HepG2 (cell line): ENCODE measurements at regions not wholly inside any gene's neighbourhood (a gene's known extent, or its start where the extent isn't known, plus 50 kb on each side); places are given as distances from the start of the nearest gene placed in this dataset.

Experiments used
- ATAC-seq: fragments of 200-7000 bp; cut with Tn5 transposase; 3 replicates; pipeline ENCODE4 v1.9.1; 2020; ENCODE audit warnings: mild to moderate bottlenecking, moderate library complexity
- BruUV-seq: library from RNA; stranded (reverse); fragments of 400-500 nt; replicated peaks from 2 replicates; lab custom pipeline; 2021; lab: Mats Ljungman, UMichigan
- CTCF ChIA-PET: fragments of 300-600 bp; formaldehyde crosslinking; extraction: SDS; loops from one replicate; lab custom pipeline; 2021; ENCODE audit warnings: low total read pairs, inconsistent platforms, low intra/inter-chr PET ratio; lab: Yijun Ruan, JAX
- POLR2A ChIA-PET: fragments of 350-600 bp; sonication (Branson Sonifier 250); formaldehyde crosslinking; loops from one replicate; lab custom pipeline; 2020; ENCODE audit warnings: antibody characterized with exemption, inconsistent platforms; lab: Yijun Ruan, JAX
- DNase-seq: peaks from one replicate; pipeline ENCODE4 v3.0.0-alpha.2; 2015; ENCODE audit warnings: low spot score
- FAIRE-seq: peaks from 3 replicates; lab custom pipeline; 2011; peaks lifted over from hg19 to GRCh38; lab: Jason Lieb, UNC
- H2AFZ ChIP-seq: one replicate; pipeline ENCODE4 v1.6.1; 2011; ENCODE audit warnings: low read length, inconsistent platforms
- H3K27ac ChIP-seq: fragments of 300-600 bp; 3 replicates; pipeline ENCODE4 v1.8.0; 2011; ENCODE audit warnings: mixed run types, mild to moderate bottlenecking, mixed read lengths, low read length, inconsistent platforms; ENCODE audit not compliant: insufficient read depth; ENCODE audit errors: extremely low read length
- H3K27me3 ChIP-seq, 2 experiments: fragments of 200-600 bp in 1 of 2; 2 replicates in 1 of 2; 3 replicates in 1 of 2; pipeline versions ENCODE4 v1.6.0 to v1.8.0; 2011; ENCODE audit warnings: low read length in 2 of 2, mild to moderate bottlenecking in 2 of 2, moderate library complexity in 2 of 2, inconsistent platforms in 1 of 2; ENCODE audit not compliant: insufficient read depth in 2 of 2, control insufficient read depth in 1 of 2
- H3K36me3 ChIP-seq, 2 experiments: fragments of 200-600 bp in 1 of 2; replicated peaks in 1 of 2; 2 replicates in 1 of 2; 3 replicates in 1 of 2; pipeline versions ENCODE4 v1.5.1 to v1.8.0; 2011; ENCODE audit warnings: low read length in 2 of 2, inconsistent platforms in 1 of 2; ENCODE audit not compliant: insufficient read depth in 2 of 2, control insufficient read depth in 1 of 2
- H3K4me1 ChIP-seq: 2 replicates; pipeline ENCODE4 v1.5.1; 2012; ENCODE audit warnings: low read length, inconsistent platforms; ENCODE audit not compliant: insufficient read depth
- H3K4me2 ChIP-seq: 2 replicates; pipeline ENCODE4 v1.6.0; 2011; ENCODE audit warnings: low read depth, low read length, inconsistent platforms
- H3K4me3 ChIP-seq, 3 experiments: fragments of 200-600 bp in 1 of 3; sonication (generic), shearing (Covaris generic) in 1 of 3; replicated peaks in 1 of 3; 2 replicates each; pipeline ENCODE4 v1.5.1; 2011 to 2016; ENCODE audit warnings: low read length in 3 of 3, inconsistent platforms in 2 of 3, low read depth in 2 of 3, mild to moderate bottlenecking in 2 of 3, control low read depth in 1 of 3, mixed read lengths in 1 of 3; ENCODE audit not compliant: insufficient read depth in 1 of 3
- H3K79me2 ChIP-seq: one replicate; pipeline ENCODE4 v1.6.1; 2011; ENCODE audit warnings: low read length, inconsistent platforms; ENCODE audit not compliant: insufficient read depth
- H3K9ac ChIP-seq: 2 replicates; pipeline ENCODE4 v1.6.0; 2011; ENCODE audit warnings: mild to moderate bottlenecking, low read depth, low read length, inconsistent platforms; ENCODE audit not compliant: insufficient read depth
- H3K9me3 ChIP-seq: 2 replicates; pipeline ENCODE4 v1.5.1; 2012; ENCODE audit warnings: mild to moderate bottlenecking, low read length
- H4K20me1 ChIP-seq: 2 replicates; pipeline ENCODE4 v1.6.0; 2011; ENCODE audit warnings: inconsistent platforms, mild to moderate bottlenecking, low read length, moderate library complexity; ENCODE audit not compliant: insufficient read depth
- AKNA ChIP-seq: sonication (generic); formaldehyde crosslinking; IDR thresholded peaks from 2 replicates; pipeline ENCODE4 v1.4.0; 2020; ENCODE audit warnings: missing genetic modification reagents, borderline replicate concordance
- ERF ChIP-seq: IDR thresholded peaks from 2 replicates; pipeline ENCODE4 v1.6.1; 2018; ENCODE audit warnings: missing biosample characterization, missing genetic modification reagents
- FOXK2 ChIP-seq: fragments of 450-650 bp; IDR thresholded peaks from 2 replicates; pipeline ENCODE4 v1.6.1; 2016
- KDM2A ChIP-seq: sonication (generic); formaldehyde crosslinking; IDR thresholded peaks from 2 replicates; pipeline ENCODE4 v1.4.0; 2020; ENCODE audit warnings: low read depth, missing genetic modification reagents, borderline replicate concordance
- KMT2A ChIP-seq: sonication (generic); formaldehyde crosslinking; IDR thresholded peaks from 2 replicates; pipeline ENCODE4 v1.4.0; 2020; ENCODE audit warnings: missing genetic modification reagents
- MED13 ChIP-seq: sonication (generic); formaldehyde crosslinking; IDR thresholded peaks from 2 replicates; pipeline ENCODE4 v1.5.0; 2020; ENCODE audit warnings: missing genetic modification reagents
- MEIS1 ChIP-seq: sonication (generic); formaldehyde crosslinking; IDR thresholded peaks from 2 replicates; pipeline ENCODE4 v1.9.0; 2021; ENCODE audit warnings: mild to moderate bottlenecking, missing genetic modification reagents, moderate library complexity, borderline replicate concordance
- MIER3 ChIP-seq: IDR thresholded peaks from 2 replicates; pipeline ENCODE4 v1.6.1; 2016; ENCODE audit warnings: missing compliant biosample characterization, borderline replicate concordance
- MLLT10 ChIP-seq: sonication (generic); formaldehyde crosslinking; IDR thresholded peaks from 2 replicates; pipeline ENCODE4 v1.4.0; 2020; ENCODE audit warnings: missing genetic modification reagents
- PHF20 ChIP-seq: sonication (generic); formaldehyde crosslinking; IDR thresholded peaks from 2 replicates; pipeline ENCODE4 v1.5.0; 2020; ENCODE audit warnings: mild to moderate bottlenecking, missing genetic modification reagents
- POLR2AphosphoS2 ChIP-seq: IDR thresholded peaks from 2 replicates; pipeline ENCODE4 v1.6.1; 2011; ENCODE audit warnings: low read depth, low read length, improper control_type of control experiment
- TSC22D2 ChIP-seq: sonication (generic); formaldehyde crosslinking; IDR thresholded peaks from 2 replicates; pipeline ENCODE4 v1.5.1; 2020; ENCODE audit warnings: missing genetic modification reagents, mild to moderate bottlenecking, borderline replicate concordance
- ZNF572 ChIP-seq: sonication (generic); formaldehyde crosslinking; IDR thresholded peaks from 2 replicates; pipeline ENCODE4 v1.5.1; 2020; ENCODE audit warnings: mild to moderate bottlenecking, missing genetic modification reagents
- ZNF605 ChIP-seq: sonication (generic); formaldehyde crosslinking; IDR thresholded peaks from 2 replicates; pipeline ENCODE4 v1.8.0; 2022; ENCODE audit warnings: mild to moderate bottlenecking, missing genetic modification reagents
- ZNF772 ChIP-seq: sonication (generic); formaldehyde crosslinking; IDR thresholded peaks from 2 replicates; pipeline ENCODE4 v1.5.0; 2020; ENCODE audit warnings: mild to moderate bottlenecking, missing genetic modification reagents
- ZNF775 ChIP-seq: sonication (generic); formaldehyde crosslinking; IDR thresholded peaks from 2 replicates; pipeline ENCODE4 v1.4.0; 2020; ENCODE audit warnings: missing genetic modification reagents, mild to moderate bottlenecking, moderate library complexity, borderline replicate concordance
- WGBS: methylation state at CpG from one replicate; pipeline ENCODE4 v1.1.6; 2017; ENCODE audit warnings: low lambda C conversion rate; 5-methylcytosine and 5-hydroxymethylcytosine counted together
- in situ Hi-C: cut with HindIII; loops from 2 replicates; pipeline ENCODE4 v1.10.0; 2017; ENCODE audit warnings: low pct_unique_long_range_greater_than_20kb; ENCODE audit not compliant: extremely low pct_ligation_motif_present
- intact Hi-C: fragments of 100-400 bp; cut with micrococcal nuclease; formaldehyde crosslinking; loops from one replicate; pipeline ENCODE4 v1.10.0; 2022; ENCODE audit not compliant: unreplicated experiment

GRCh38 chr1:117732956-117733355 lies 127.1 kb downstream of the TENT5C start:
- TF ChIP-seq TSC22D2 (CRISPR knock-in tag) (no peak), ERF (no peak), POLR2AphosphoS2 (no peak), FOXK2 (no peak)
- H3K79me2 ChIP-seq, result no peaks in the 10 kb centered on the region
- no peak for DNase-seq
- H3K4me3 ChIP-seq, result no peak overlapping the region
- no peaks in the 10 kb centered on the region for H3K36me3 ChIP-seq
- H3K9me3 ChIP-seq, result no peaks in the 10 kb centered on the region; the same call in none of the 2 replicates
- BruUV-seq, result no TSS peak
- no peaks in the 10 kb centered on the region for H3K27me3 ChIP-seq
- no peak overlapping the region for H3K4me2 ChIP-seq
- ChIA-PET CTCF (no interaction called here), POLR2A (no interaction called here)
- no peak overlapping the region for H3K9ac ChIP-seq
- intact Hi-C loops (no loop called here), in situ Hi-C loops (loop anchor here (10.0 kb wide), 1 partner anchor 198 kb away; no protein-coding TSS in a partner anchor)
- 0 out of 2 replicates have a peak, but pooled peaks cover 5% of the 10 kb centered on the region for H3K4me1 ChIP-seq
- H4K20me1 ChIP-seq, result no peaks in the 10 kb centered on the region
- WGBS, result 25% methylated on average over 7 of the region's 7 CpGs
- no peak for ATAC-seq
- FAIRE-seq, result no peak
- no peak overlapping the region for H2AFZ ChIP-seq
- no peak overlapping the region for H3K27ac ChIP-seq

- no peak overlapping the region for H2AFZ ChIP-seq
- no peak overlapping the region for H3K4me3 ChIP-seq
- intact Hi-C loops, result no loop called here
- no peaks in the 10 kb centered on the region for H4K20me1 ChIP-seq
- H3K27ac ChIP-seq, result no peak overlapping the region
- no peaks in the 10 kb centered on the region for H3K27me3 ChIP-seq
- no peak for DNase-seq
- H3K4me2 ChIP-seq, result peak overlapping the region; percentile 64; the same call in 1 of the 2 replicates
- H3K4me1 ChIP-seq, result 0 out of 2 replicates have a peak, but pooled peaks cover 5% of the 10 kb centered on the region
- H3K9me3 ChIP-seq, result no peaks in the 10 kb centered on the region; the same call in 1 of the 2 replicates
- H3K36me3 ChIP-seq, result no peaks in the 10 kb centered on the region
- ChIA-PET CTCF (no interaction called here), POLR2A (no interaction called here)
- no TSS peak for BruUV-seq
- no peak for FAIRE-seq
- ATAC-seq, result no peak
- no peak overlapping the region for H3K9ac ChIP-seq
- H3K79me2 ChIP-seq, result no peaks in the 10 kb centered on the region
- in situ Hi-C loops, result loop anchor here (10.0 kb wide), 1 partner anchor 200 kb away; no protein-coding TSS in a partner anchor
- 8% methylated on average over 2 of the region's 3 CpGs for WGBS
- TF ChIP-seq ZNF605 (CRISPR knock-in tag) (no peak), KMT2A (CRISPR knock-in tag) (no peak), MLLT10 (no peak), ZNF572 (CRISPR knock-in tag) (no peak), ZNF772 (CRISPR knock-in tag) (no peak), AKNA (CRISPR knock-in tag) (no peak), MIER3 (CRISPR knock-in tag) (no peak), PHF20 (no peak), MED13 (CRISPR knock-in tag) (no peak), MEIS1 (CRISPR knock-in tag) (no peak), KDM2A (CRISPR knock-in tag) (no peak), ZNF775 (no peak)
Measured at GRCh38 chr1:117734403-117734802, 128.6 kb downstream of the TENT5C start.
